HepG2 (cell line): ENCODE measurements at regions not wholly inside any gene's neighbourhood (a gene's known extent, or its start where the extent isn't known, plus 50 kb on each side); places are given as distances from the start of the nearest gene placed in this dataset.

Experiments
- ATAC-seq: fragments of 200-7000 bp; cut with Tn5 transposase; 3 replicates; pipeline ENCODE4 v1.9.1; 2020; ENCODE audit warnings: mild to moderate bottlenecking, moderate library complexity
- BruUV-seq: library from RNA; stranded (reverse); fragments of 400-500 nt; replicated peaks from 2 replicates; lab custom pipeline; 2021; lab: Mats Ljungman, UMichigan
- CTCF ChIA-PET: fragments of 300-600 bp; formaldehyde crosslinking; extraction: SDS; loops from one replicate; lab custom pipeline; 2021; ENCODE audit warnings: low total read pairs, inconsistent platforms, low intra/inter-chr PET ratio; lab: Yijun Ruan, JAX
- POLR2A ChIA-PET: fragments of 350-600 bp; sonication (Branson Sonifier 250); formaldehyde crosslinking; loops from one replicate; lab custom pipeline; 2020; ENCODE audit warnings: antibody characterized with exemption, inconsistent platforms; lab: Yijun Ruan, JAX
- DNase-seq: peaks from one replicate; pipeline ENCODE4 v3.0.0-alpha.2; 2015; ENCODE audit warnings: low spot score
- FAIRE-seq: peaks from 3 replicates; lab custom pipeline; 2011; peaks lifted over from hg19 to GRCh38; lab: Jason Lieb, UNC
- H2AFZ ChIP-seq: one replicate; pipeline ENCODE4 v1.6.1; 2011; ENCODE audit warnings: low read length, inconsistent platforms
- H3K27ac ChIP-seq: fragments of 300-600 bp; 3 replicates; pipeline ENCODE4 v1.8.0; 2011; ENCODE audit warnings: mixed run types, mild to moderate bottlenecking, mixed read lengths, low read length, inconsistent platforms; ENCODE audit not compliant: insufficient read depth; ENCODE audit errors: extremely low read length
- H3K27me3 ChIP-seq, 2 experiments: fragments of 200-600 bp in 1 of 2; 2 replicates in 1 of 2; 3 replicates in 1 of 2; pipeline versions ENCODE4 v1.6.0 to v1.8.0; 2011; ENCODE audit warnings: low read length in 2 of 2, mild to moderate bottlenecking in 2 of 2, moderate library complexity in 2 of 2, inconsistent platforms in 1 of 2; ENCODE audit not compliant: insufficient read depth in 2 of 2, control insufficient read depth in 1 of 2
- H3K36me3 ChIP-seq, 2 experiments: fragments of 200-600 bp in 1 of 2; replicated peaks in 1 of 2; 2 replicates in 1 of 2; 3 replicates in 1 of 2; pipeline versions ENCODE4 v1.5.1 to v1.8.0; 2011; ENCODE audit warnings: low read length in 2 of 2, inconsistent platforms in 1 of 2; ENCODE audit not compliant: insufficient read depth in 2 of 2, control insufficient read depth in 1 of 2
- H3K4me1 ChIP-seq: 2 replicates; pipeline ENCODE4 v1.5.1; 2012; ENCODE audit warnings: low read length, inconsistent platforms; ENCODE audit not compliant: insufficient read depth
- H3K4me2 ChIP-seq: 2 replicates; pipeline ENCODE4 v1.6.0; 2011; ENCODE audit warnings: low read depth, low read length, inconsistent platforms
- H3K4me3 ChIP-seq, 3 experiments: fragments of 200-600 bp in 1 of 3; sonication (generic), shearing (Covaris generic) in 1 of 3; replicated peaks in 1 of 3; 2 replicates each; pipeline ENCODE4 v1.5.1; 2011 to 2016; ENCODE audit warnings: low read length in 3 of 3, inconsistent platforms in 2 of 3, low read depth in 2 of 3, mild to moderate bottlenecking in 2 of 3, control low read depth in 1 of 3, mixed read lengths in 1 of 3; ENCODE audit not compliant: insufficient read depth in 1 of 3
- H3K79me2 ChIP-seq: one replicate; pipeline ENCODE4 v1.6.1; 2011; ENCODE audit warnings: low read length, inconsistent platforms; ENCODE audit not compliant: insufficient read depth
- H3K9ac ChIP-seq: 2 replicates; pipeline ENCODE4 v1.6.0; 2011; ENCODE audit warnings: mild to moderate bottlenecking, low read depth, low read length, inconsistent platforms; ENCODE audit not compliant: insufficient read depth
- H3K9me3 ChIP-seq: 2 replicates; pipeline ENCODE4 v1.5.1; 2012; ENCODE audit warnings: mild to moderate bottlenecking, low read length
- H4K20me1 ChIP-seq: 2 replicates; pipeline ENCODE4 v1.6.0; 2011; ENCODE audit warnings: inconsistent platforms, mild to moderate bottlenecking, low read length, moderate library complexity; ENCODE audit not compliant: insufficient read depth
- FOSL1 ChIP-seq: sonication (generic); formaldehyde crosslinking; IDR thresholded peaks from 2 replicates; pipeline ENCODE4 v1.9.0; 2021; ENCODE audit warnings: missing genetic modification reagents, borderline replicate concordance
- FOXC1 ChIP-seq: sonication (generic); formaldehyde crosslinking; IDR thresholded peaks from 2 replicates; pipeline ENCODE4 v1.8.0; 2022; ENCODE audit warnings: mild to moderate bottlenecking, missing genetic modification reagents, borderline replicate concordance
- FOXK2 ChIP-seq: fragments of 450-650 bp; IDR thresholded peaks from 2 replicates; pipeline ENCODE4 v1.6.1; 2016
- FOXO4 ChIP-seq: sonication (generic); formaldehyde crosslinking; conservative IDR thresholded peaks from 2 replicates; pipeline ENCODE4 v1.8.1; 2023; ENCODE audit warnings: missing genetic modification reagents
- KLF9 ChIP-seq: IDR thresholded peaks from 2 replicates; pipeline ENCODE4 v1.6.1; 2016; ENCODE audit warnings: low read depth
- MIER2 ChIP-seq: IDR thresholded peaks from 2 replicates; pipeline ENCODE4 v1.6.1; 2016; ENCODE audit warnings: missing biosample characterization, missing genetic modification reagents
- NRL ChIP-seq: sonication (generic); formaldehyde crosslinking; IDR thresholded peaks from 2 replicates; pipeline ENCODE4 v1.5.0; 2020; ENCODE audit warnings: missing genetic modification reagents, mild to moderate bottlenecking, moderate library complexity, borderline replicate concordance
- TOPORS ChIP-seq: sonication (generic); formaldehyde crosslinking; IDR thresholded peaks from 2 replicates; pipeline ENCODE4 v1.8.0; 2023; ENCODE audit warnings: mild to moderate bottlenecking, missing genetic modification reagents
- ZNF260 ChIP-seq: sonication (generic); formaldehyde crosslinking; IDR thresholded peaks from 2 replicates; pipeline ENCODE4 v1.4.0; 2020; ENCODE audit warnings: missing genetic modification reagents, low read depth, mild to moderate bottlenecking, borderline replicate concordance
- ZNF619 ChIP-seq: sonication (generic); formaldehyde crosslinking; IDR thresholded peaks from 2 replicates; pipeline ENCODE4 v1.4.0; 2020; ENCODE audit warnings: mild to moderate bottlenecking, missing genetic modification reagents
- ZNF841 ChIP-seq: sonication (generic); formaldehyde crosslinking; IDR thresholded peaks from 2 replicates; pipeline ENCODE4 v1.8.1; 2023; ENCODE audit warnings: missing genetic modification reagents, borderline replicate concordance
- WGBS: methylation state at CpG from one replicate; pipeline ENCODE4 v1.1.6; 2017; ENCODE audit warnings: low lambda C conversion rate; 5-methylcytosine and 5-hydroxymethylcytosine counted together
- in situ Hi-C: cut with HindIII; loops from 2 replicates; pipeline ENCODE4 v1.10.0; 2017; ENCODE audit warnings: low pct_unique_long_range_greater_than_20kb; ENCODE audit not compliant: extremely low pct_ligation_motif_present
- intact Hi-C: fragments of 100-400 bp; cut with micrococcal nuclease; formaldehyde crosslinking; loops from one replicate; pipeline ENCODE4 v1.10.0; 2022; ENCODE audit not compliant: unreplicated experiment
- TF ChIP-seq, protein P1 (sequence below): sonication (generic); formaldehyde crosslinking; IDR thresholded peaks from 2 replicates; pipeline ENCODE4 v1.4.0; 2020; ENCODE audit warnings: mild to moderate bottlenecking, missing genetic modification reagents
- TF ChIP-seq, protein P2 (sequence below): sonication (generic); formaldehyde crosslinking; IDR thresholded peaks from 2 replicates; pipeline ENCODE4 v1.4.0; 2020; ENCODE audit warnings: missing genetic modification reagents, low read depth, mild to moderate bottlenecking, borderline replicate concordance

DNA sequence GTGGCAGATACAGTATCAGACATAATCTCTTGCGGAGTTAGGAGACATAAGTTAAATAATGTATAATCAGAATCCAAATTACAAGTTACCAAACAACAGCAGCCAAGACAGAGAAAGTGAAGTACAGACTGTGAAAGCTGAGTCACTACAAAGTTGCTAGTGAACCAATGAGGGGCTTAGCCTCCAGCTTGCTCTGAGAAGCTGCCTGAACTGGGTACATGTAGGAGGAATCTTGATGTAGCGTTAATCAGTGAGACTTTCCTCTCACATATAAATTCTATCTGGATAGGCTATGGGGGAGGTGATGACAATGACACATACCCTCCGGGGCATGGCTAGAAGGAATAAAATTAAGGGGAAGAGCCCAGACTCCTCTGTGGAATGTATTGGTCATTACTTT lies 1234.3 kb upstream of the DDX18 start:
- 27% methylated on average over 3 of the region's 3 CpGs for WGBS
- no peaks in the 10 kb centered on the region for H3K4me1 ChIP-seq
- POLR2A ChIA-PET, result no interaction called here
- in situ Hi-C loops, result no loop called here
- H3K27ac ChIP-seq, result no peak overlapping the region
- peaks cover 84% of the 10 kb centered on the region for H3K9me3 ChIP-seq
- no peak overlapping the region for H3K9ac ChIP-seq
- no peak for TF ChIP-seq FOSL1
- no peak for TF ChIP-seq MIER2 (CRISPR knock-in tag)
- no peak for TF ChIP-seq FOXO4
- TF ChIP-seq, protein P1, sequence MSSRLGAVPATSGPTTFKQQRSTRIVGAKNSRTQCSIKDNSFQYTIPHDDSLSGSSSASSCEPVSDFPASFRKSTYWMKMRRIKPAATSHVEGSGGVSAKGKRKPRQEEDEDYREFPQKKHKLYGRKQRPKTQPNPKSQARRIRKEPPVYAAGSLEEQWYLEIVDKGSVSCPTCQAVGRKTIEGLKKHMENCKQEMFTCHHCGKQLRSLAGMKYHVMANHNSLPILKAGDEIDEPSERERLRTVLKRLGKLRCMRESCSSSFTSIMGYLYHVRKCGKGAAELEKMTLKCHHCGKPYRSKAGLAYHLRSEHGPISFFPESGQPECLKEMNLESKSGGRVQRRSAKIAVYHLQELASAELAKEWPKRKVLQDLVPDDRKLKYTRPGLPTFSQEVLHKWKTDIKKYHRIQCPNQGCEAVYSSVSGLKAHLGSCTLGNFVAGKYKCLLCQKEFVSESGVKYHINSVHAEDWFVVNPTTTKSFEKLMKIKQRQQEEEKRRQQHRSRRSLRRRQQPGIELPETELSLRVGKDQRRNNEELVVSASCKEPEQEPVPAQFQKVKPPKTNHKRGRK (CRISPR knock-in tag), result no peak
- TF ChIP-seq ZNF260 (CRISPR knock-in tag), result no peak
- TF ChIP-seq KLF9 (CRISPR knock-in tag), result no peak
- TF ChIP-seq FOXK2, result no peak
- TF ChIP-seq ZNF619 (CRISPR knock-in tag), result no peak
- TF ChIP-seq TOPORS, result no peak
- no peak for TF ChIP-seq FOXC1 (CRISPR knock-in tag)
- no peak for TF ChIP-seq ZNF841 (CRISPR knock-in tag)
- TF ChIP-seq NRL (CRISPR knock-in tag), result no peak
- TF ChIP-seq, protein P2, sequence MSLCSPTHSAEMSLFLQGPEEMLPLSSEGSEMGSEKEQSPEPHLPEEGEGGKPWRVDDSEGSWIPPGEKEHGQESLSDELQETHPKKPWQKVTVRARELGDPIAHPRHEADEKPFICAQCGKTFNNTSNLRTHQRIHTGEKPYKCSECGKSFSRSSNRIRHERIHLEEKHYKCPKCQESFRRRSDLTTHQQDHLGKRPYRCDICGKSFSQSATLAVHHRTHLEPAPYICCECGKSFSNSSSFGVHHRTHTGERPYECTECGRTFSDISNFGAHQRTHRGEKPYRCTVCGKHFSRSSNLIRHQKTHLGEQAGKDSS (CRISPR knock-in tag), result no peak
- H3K4me2 ChIP-seq, result no peak overlapping the region
- no peaks in the 10 kb centered on the region for H3K27me3 ChIP-seq
- BruUV-seq, result no TSS peak
- no peaks in the 10 kb centered on the region for H4K20me1 ChIP-seq
- ATAC-seq (no peak), FAIRE-seq (no peak), DNase-seq (no peak)
- H3K79me2 ChIP-seq, result no peaks in the 10 kb centered on the region
- intact Hi-C loops, result no loop called here
- H3K4me3 ChIP-seq, result no peak overlapping the region
- no peaks in the 10 kb centered on the region for H3K36me3 ChIP-seq
- no peak overlapping the region for H2AFZ ChIP-seq
- CTCF ChIA-PET, result no interaction called here
